Adipocyte (in vitro differentiated cells): ENCODE measurements at regions not wholly inside any gene's neighbourhood (a gene's known extent, or its start where the extent isn't known, plus 50 kb on each side); places are given as distances from the start of the nearest gene placed in this dataset.

Source experiments
- DNase-seq: peaks from one replicate; pipeline ENCODE4 v3.0.0-alpha.2; 2015; ENCODE audit warnings: low read depth
- H3K27me3 ChIP-seq: replicated peaks from 2 replicates; pipeline ENCODE4 v1.7.0; 2013; ENCODE audit warnings: mild to moderate bottlenecking, low read length, moderate library complexity; ENCODE audit not compliant: control insufficient read depth, insufficient read depth
- H3K36me3 ChIP-seq: 2 replicates; pipeline ENCODE4 v1.7.0; 2013; ENCODE audit warnings: low read length, mild to moderate bottlenecking, moderate library complexity; ENCODE audit not compliant: control insufficient read depth, insufficient read depth, severe bottlenecking
- H3K4me1 ChIP-seq: 2 replicates; pipeline ENCODE4 v1.7.0; 2013; ENCODE audit warnings: mild to moderate bottlenecking, low read length, moderate library complexity; ENCODE audit not compliant: control insufficient read depth, insufficient read depth
- H3K4me3 ChIP-seq: 2 replicates; pipeline ENCODE4 v1.7.0; 2013; ENCODE audit warnings: mild to moderate bottlenecking, low read length, moderate library complexity
- H3K9ac ChIP-seq: 2 replicates; pipeline ENCODE4 v1.7.0; 2013; ENCODE audit warnings: mild to moderate bottlenecking, low read length, moderate library complexity
- H3K9me3 ChIP-seq: 2 replicates; pipeline ENCODE4 v1.7.0; 2013; ENCODE audit warnings: mild to moderate bottlenecking, low read length, moderate library complexity; ENCODE audit not compliant: control insufficient read depth

GRCh38 chr3:89841041-89841440, 733.6 kb downstream of the EPHA3 start:
- DNase-seq, result no peak
- Histone ChIP-seq H3K9ac (no peak overlapping the region), H3K4me1 (no peaks in the 10 kb centered on the region), H3K4me3 (no peak overlapping the region), H3K9me3 (no peaks in the 10 kb centered on the region), H3K27me3 (no peaks in the 10 kb centered on the region), H3K36me3 (no peaks in the 10 kb centered on the region)

GRCh38 chr3:89845053-89845452, 737.6 kb downstream of the EPHA3 start:
- H3K36me3 ChIP-seq, result no peaks in the 10 kb centered on the region
- DNase-seq, result no peak
- H3K4me1 ChIP-seq, result no peaks in the 10 kb centered on the region
- no peak overlapping the region for H3K9ac ChIP-seq
- H3K9me3 ChIP-seq, result no peaks in the 10 kb centered on the region
- no peaks in the 10 kb centered on the region for H3K27me3 ChIP-seq
- no peak overlapping the region for H3K4me3 ChIP-seq

GRCh38 chr3:89847955-89848354, 740.5 kb downstream of the EPHA3 start:
- Histone ChIP-seq H3K9ac (no peak overlapping the region), H3K9me3 (no peaks in the 10 kb centered on the region), H3K27me3 (no peaks in the 10 kb centered on the region)

GRCh38 chr3:89851974-89852621, 744.7 kb downstream of the EPHA3 start:
- Histone ChIP-seq H3K4me1 (peaks cover 4% of the 10 kb centered on the region), H3K36me3 (no peaks in the 10 kb centered on the region), H3K4me3 (no peak overlapping the region), H3K9me3 (no peaks in the 10 kb centered on the region), H3K9ac (peak overlapping the region; percentile 3), H3K27me3 (no peaks in the 10 kb centered on the region)
- DNase-seq, result peak; percentile 59

More at GRCh38 chr3:89847955-89848354, 740.5 kb downstream of the EPHA3 start:
- no peaks in the 10 kb centered on the region for H3K36me3 ChIP-seq
- H3K4me3 ChIP-seq, result no peak overlapping the region
- DNase-seq, result no peak
- H3K4me1 ChIP-seq, result no peaks in the 10 kb centered on the region

- no peaks in the 10 kb centered on the region for H3K36me3 ChIP-seq
- peak overlapping the region; percentile 18 for H3K4me3 ChIP-seq
- no peaks in the 10 kb centered on the region for H3K9me3 ChIP-seq
- H3K4me1 ChIP-seq, result peaks cover 17% of the 10 kb centered on the region
- H3K9ac ChIP-seq, result peak overlapping the region; percentile 12
- DNase-seq, result no peak
- no peaks in the 10 kb centered on the region for H3K27me3 ChIP-seq
These were observed 752.3 kb downstream of the EPHA3 start for GRCh38 chr3:89859757-89860156.

- no peak for DNase-seq
- H3K4me1 ChIP-seq, result no peaks in the 10 kb centered on the region
- no peaks in the 10 kb centered on the region for H3K36me3 ChIP-seq
- no peak overlapping the region for H3K4me3 ChIP-seq
- no peaks in the 10 kb centered on the region for H3K27me3 ChIP-seq
- no peaks in the 10 kb centered on the region for H3K9me3 ChIP-seq
- H3K9ac ChIP-seq, result no peak overlapping the region
These were observed 759.9 kb downstream of the EPHA3 start for GRCh38 chr3:89867286-89867685.

- no peaks in the 10 kb centered on the region for H3K9me3 ChIP-seq
- H3K4me1 ChIP-seq, result no peaks in the 10 kb centered on the region
- no peak overlapping the region for H3K9ac ChIP-seq
- no peak for DNase-seq
- no peaks in the 10 kb centered on the region for H3K27me3 ChIP-seq
- H3K36me3 ChIP-seq, result no peaks in the 10 kb centered on the region
- no peak overlapping the region for H3K4me3 ChIP-seq
These were observed 768.7 kb downstream of the EPHA3 start for GRCh38 chr3:89876116-89876515.

- Histone ChIP-seq H3K9ac (no peak overlapping the region), H3K9me3 (no peaks in the 10 kb centered on the region), H3K4me1 (no peaks in the 10 kb centered on the region), H3K4me3 (no peak overlapping the region), H3K36me3 (no peaks in the 10 kb centered on the region), H3K27me3 (no peaks in the 10 kb centered on the region)
- no peak for DNase-seq
These were observed 769.8 kb downstream of the EPHA3 start for GRCh38 chr3:89877230-89877629.

- DNase-seq, result no peak
- Histone ChIP-seq H3K9me3 (peaks cover 6% of the 10 kb centered on the region), H3K4me1 (no peaks in the 10 kb centered on the region), H3K27me3 (no peaks in the 10 kb centered on the region), H3K36me3 (no peaks in the 10 kb centered on the region), H3K9ac (no peak overlapping the region), H3K4me3 (no peak overlapping the region)
These were observed 782.0 kb downstream of the EPHA3 start for GRCh38 chr3:89889386-89889785.

GRCh38 chr3:89908711-89909213, 801.3 kb downstream of the EPHA3 start:
- Histone ChIP-seq H3K27me3 (no peaks in the 10 kb centered on the region), H3K4me3 (no peak overlapping the region), H3K9ac (no peak overlapping the region), H3K36me3 (no peaks in the 10 kb centered on the region), H3K4me1 (no peaks in the 10 kb centered on the region), H3K9me3 (peaks cover 8% of the 10 kb centered on the region)
- DNase-seq, result no peak

- peak; percentile 1 for DNase-seq
- Histone ChIP-seq H3K9ac (no peak overlapping the region), H3K4me3 (no peak overlapping the region), H3K9me3 (no peaks in the 10 kb centered on the region), H3K27me3 (no peaks in the 10 kb centered on the region), H3K36me3 (no peaks in the 10 kb centered on the region), H3K4me1 (no peaks in the 10 kb centered on the region)
These were observed 804.6 kb downstream of the EPHA3 start for GRCh38 chr3:89912031-89912430.
